ENCODE measurements at regions not wholly inside any gene's neighbourhood (a gene's known extent, or its start where the extent isn't known, plus 50 kb on each side); places are given as distances from the start of the nearest gene placed in this dataset.

DNA sequence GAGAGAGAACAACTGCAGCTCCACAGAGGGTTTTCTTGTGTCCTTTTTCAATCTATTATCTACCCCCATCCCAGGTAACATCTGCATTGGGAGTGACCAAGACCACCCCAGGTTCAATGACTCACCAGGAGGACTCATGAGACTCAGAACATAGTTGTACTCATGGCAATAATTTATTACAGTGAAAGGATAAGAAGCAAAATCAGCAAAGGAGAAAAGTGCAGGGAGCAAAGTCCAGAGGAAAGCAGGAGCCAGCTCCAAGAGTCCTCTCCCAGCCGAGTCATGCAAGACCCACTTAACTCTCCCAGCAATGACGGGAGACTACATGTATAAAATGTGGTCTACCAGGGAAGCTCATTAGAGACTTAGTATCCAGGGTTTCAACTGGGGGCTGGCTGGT is 129.5 kb upstream of the RBPJ start:
- no peak for TF ChIP-seq PHF8 (IDR thresholded peaks at IDR 0.05; ENCODE audit: borderline replicate concordance, low read depth)
- TF ChIP-seq NPAS2 (CRISPR knock-in tag; IDR thresholded peaks at IDR 0.05; ENCODE audit: borderline replicate concordance), result no peak
- TF ChIP-seq BHLHE40 (IDR thresholded peaks at IDR 0.05; ENCODE audit: low read depth, low read length), result no peak
- TF ChIP-seq, protein P1, sequence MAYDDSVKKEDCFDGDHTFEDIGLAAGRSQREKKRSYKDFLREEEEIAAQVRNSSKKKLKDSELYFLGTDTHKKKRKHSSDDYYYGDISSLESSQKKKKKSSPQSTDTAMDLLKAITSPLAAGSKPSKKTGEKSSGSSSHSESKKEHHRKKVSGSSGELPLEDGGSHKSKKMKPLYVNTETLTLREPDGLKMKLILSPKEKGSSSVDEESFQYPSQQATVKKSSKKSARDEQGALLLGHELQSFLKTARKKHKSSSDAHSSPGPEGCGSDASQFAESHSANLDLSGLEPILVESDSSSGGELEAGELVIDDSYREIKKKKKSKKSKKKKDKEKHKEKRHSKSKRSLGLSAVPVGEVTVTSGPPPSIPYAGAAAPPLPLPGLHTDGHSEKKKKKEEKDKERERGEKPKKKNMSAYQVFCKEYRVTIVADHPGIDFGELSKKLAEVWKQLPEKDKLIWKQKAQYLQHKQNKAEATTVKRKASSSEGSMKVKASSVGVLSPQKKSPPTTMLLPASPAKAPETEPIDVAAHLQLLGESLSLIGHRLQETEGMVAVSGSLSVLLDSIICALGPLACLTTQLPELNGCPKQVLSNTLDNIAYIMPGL (CRISPR knock-in tag; IDR thresholded peaks at IDR 0.05; ENCODE audit: borderline replicate concordance), result no peak
- no peak for TF ChIP-seq HOXB13 (CRISPR knock-in tag; IDR thresholded peaks at IDR 0.05; ENCODE audit: low read depth)
- no peak for TF ChIP-seq GATA3 (IDR thresholded peaks at IDR 0.05; ENCODE audit: borderline replicate concordance)
- TF ChIP-seq, protein P2, sequence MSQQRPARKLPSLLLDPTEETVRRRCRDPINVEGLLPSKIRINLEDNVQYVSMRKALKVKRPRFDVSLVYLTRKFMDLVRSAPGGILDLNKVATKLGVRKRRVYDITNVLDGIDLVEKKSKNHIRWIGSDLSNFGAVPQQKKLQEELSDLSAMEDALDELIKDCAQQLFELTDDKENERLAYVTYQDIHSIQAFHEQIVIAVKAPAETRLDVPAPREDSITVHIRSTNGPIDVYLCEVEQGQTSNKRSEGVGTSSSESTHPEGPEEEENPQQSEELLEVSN (IDR thresholded peaks at IDR 0.05; ENCODE audit: borderline replicate concordance, low read depth), result no peak
- TF ChIP-seq EHMT2 (IDR thresholded peaks at IDR 0.05; ENCODE audit: low read depth), result no peak
- no peak for TF ChIP-seq SREBF2 (IDR thresholded peaks at IDR 0.05)
- no peak for TF ChIP-seq HEYL (CRISPR knock-in tag; IDR thresholded peaks at IDR 0.05)
- TF ChIP-seq KDM1A (IDR thresholded peaks at IDR 0.05; ENCODE audit: low read depth), result no peak
- no peak for TF ChIP-seq KDM5A (IDR thresholded peaks at IDR 0.05)
- no peak for TF ChIP-seq MYC (IDR thresholded peaks at IDR 0.05; ENCODE audit: borderline replicate concordance, low read length)
- TF ChIP-seq, protein P3, sequence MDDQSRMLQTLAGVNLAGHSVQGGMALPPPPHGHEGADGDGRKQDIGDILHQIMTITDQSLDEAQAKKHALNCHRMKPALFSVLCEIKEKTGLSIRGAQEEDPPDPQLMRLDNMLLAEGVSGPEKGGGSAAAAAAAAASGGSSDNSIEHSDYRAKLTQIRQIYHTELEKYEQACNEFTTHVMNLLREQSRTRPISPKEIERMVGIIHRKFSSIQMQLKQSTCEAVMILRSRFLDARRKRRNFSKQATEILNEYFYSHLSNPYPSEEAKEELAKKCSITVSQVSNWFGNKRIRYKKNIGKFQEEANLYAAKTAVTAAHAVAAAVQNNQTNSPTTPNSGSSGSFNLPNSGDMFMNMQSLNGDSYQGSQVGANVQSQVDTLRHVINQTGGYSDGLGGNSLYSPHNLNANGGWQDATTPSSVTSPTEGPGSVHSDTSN (IDR thresholded peaks at IDR 0.05), result no peak
- no peak for FAIRE-seq
- ATAC-seq, result no peak; a peak in 1 of 6 replicates

DNA sequence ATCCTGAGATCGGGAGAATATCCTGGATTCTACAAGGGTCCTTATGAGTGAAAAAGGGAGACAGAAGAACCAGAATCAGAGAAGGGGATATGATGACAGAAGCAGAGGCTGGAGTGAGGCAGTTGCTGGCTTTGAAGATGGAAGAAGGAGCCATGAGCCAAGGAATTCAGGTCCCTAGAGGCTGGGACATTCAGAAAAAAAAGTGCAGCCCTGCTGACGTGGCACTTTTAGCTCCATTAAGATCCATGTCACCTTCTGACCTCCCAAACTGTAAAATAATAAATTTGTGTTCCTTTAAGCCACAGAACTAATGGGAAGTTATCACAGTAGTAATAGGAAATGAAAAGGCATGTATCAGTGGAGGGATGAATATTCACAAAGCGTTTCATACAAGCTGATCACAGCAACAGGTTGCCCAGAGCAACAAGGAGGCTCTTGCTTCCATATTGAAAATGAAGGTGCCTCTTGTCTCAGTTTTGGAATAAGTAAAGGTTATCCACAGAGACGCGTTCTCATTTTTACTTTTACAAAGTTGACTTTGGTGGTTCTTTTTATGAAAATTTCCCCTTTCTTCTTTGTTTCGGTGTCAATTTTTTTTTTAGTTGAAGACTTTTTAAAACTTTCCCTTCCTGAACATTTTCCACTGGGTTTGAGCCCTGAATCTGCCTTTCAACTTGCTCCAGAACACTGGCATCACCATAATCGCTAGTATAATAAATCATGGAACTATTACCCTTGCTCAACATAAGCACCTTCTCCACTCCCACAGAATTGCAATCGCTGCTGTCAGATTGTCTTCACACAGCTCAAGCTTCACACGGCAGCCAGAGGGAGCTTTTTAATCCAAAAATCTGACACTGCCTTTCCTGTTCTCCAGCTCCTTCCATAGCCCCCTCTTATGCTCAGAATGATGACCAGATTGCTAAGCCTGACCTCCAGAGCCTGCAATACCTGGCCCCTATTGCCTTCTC is 127.6 kb upstream of the RBPJ start:
- DNase-seq (ENCODE audit: low read depth in 1 of 2, low spot score in 1 of 2) (no peak), FAIRE-seq (no peak), ATAC-seq (no peak)
- no peak overlapping the region for H3K27ac ChIP-seq
- ChIA-PET CTCF (interaction anchor here (1.6 kb wide), 1 partner anchor 11 kb away, joined by 3 read pairs; no protein-coding TSS in a partner anchor), POLR2A (no interaction called here)
- H3K4me1 ChIP-seq, result 0 out of 3 replicates have a peak, but pooled peaks cover 9% of the 10 kb centered on the region
- H3K9me3 ChIP-seq, result no peaks in the 10 kb centered on the region
- WGBS (ENCODE audit: missing lambda C conversion rate), result 80% methylated on average over 9 of the region's 9 CpGs
- no peak overlapping the region for H3K4me3 ChIP-seq
- peak; percentile 85 for TF ChIP-seq MAFK (IDR thresholded peaks at IDR 0.05; ENCODE audit: partially characterized antibody)
- no peak for TF ChIP-seq TP53 (CRISPR knock-in tag; IDR thresholded peaks at IDR 0.05)
- no peak overlapping the region for H3K4me2 ChIP-seq

More for the DNA sequence above, 129.5 kb upstream of the RBPJ start:
- peak in 1 of 2 experiments; percentile 4 for DNase-seq (ENCODE audit: low read depth in 1 of 2, low spot score in 1 of 2)
- 10% methylated on average over 2 of the region's 2 CpGs for WGBS (ENCODE audit: missing lambda C conversion rate)
- POLR2A ChIA-PET, result no interaction called here
- Histone ChIP-seq H3K4me1 (no peaks in the 10 kb centered on the region), H3K4me3 (no peak overlapping the region), H3K4me2 (no peak overlapping the region), H3K9me3 (no peaks in the 10 kb centered on the region), H3K27ac (no peak overlapping the region)
- CTCF ChIA-PET, result no interaction called here

DNA sequence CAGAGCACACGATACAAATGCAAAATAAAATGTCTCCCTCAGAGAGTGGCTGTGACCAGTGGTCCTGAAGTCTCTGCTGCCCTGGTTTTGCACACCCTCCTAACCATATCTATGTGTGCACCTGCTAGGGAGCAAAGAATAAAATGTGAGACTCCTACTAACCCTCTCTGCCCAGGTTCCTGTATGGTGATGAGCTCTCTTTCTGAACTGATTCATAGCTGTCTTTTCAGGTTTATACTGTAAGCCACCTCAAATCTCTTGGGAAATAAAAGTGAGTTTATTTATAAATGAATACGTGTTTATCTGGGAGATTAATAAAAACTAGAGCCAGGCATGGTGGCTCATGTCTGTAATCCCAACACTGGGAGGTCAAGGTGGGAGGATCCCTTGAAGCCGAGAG is 126.0 kb upstream of the RBPJ start:
- FAIRE-seq, result no peak
- Histone ChIP-seq H3K4me3 (no peak overlapping the region), H3K4me2 (no peak overlapping the region), H3K27ac (no peak overlapping the region), H3K9me3 (no peaks in the 10 kb centered on the region), H3K4me1 (0 out of 3 replicates have a peak, but pooled peaks cover 9% of the 10 kb centered on the region)
- CTCF ChIA-PET, result no interaction called here
- POLR2A ChIA-PET, result no interaction called here
- TF ChIP-seq, protein P4, sequence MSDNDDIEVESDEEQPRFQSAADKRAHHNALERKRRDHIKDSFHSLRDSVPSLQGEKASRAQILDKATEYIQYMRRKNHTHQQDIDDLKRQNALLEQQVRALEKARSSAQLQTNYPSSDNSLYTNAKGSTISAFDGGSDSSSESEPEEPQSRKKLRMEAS (IDR thresholded peaks at IDR 0.05), result no peak
- no peak for TF ChIP-seq NR3C1 (IDR thresholded peaks at IDR 0.05)
- no peak for TF ChIP-seq PHF8 (IDR thresholded peaks at IDR 0.05; ENCODE audit: borderline replicate concordance, low read depth)
- no peak for TF ChIP-seq KDM5A (IDR thresholded peaks at IDR 0.05)
- no peak for TF ChIP-seq JUNB (IDR thresholded peaks at IDR 0.05)
- TF ChIP-seq KDM1A (IDR thresholded peaks at IDR 0.05; ENCODE audit: low read depth), result no peak
- no peak for TF ChIP-seq RAD21 (conservative IDR thresholded peaks at IDR 0.05 in 1 of 2, IDR thresholded peaks at IDR 0.05 in 1 of 2)
- no peak for TF ChIP-seq CHD2 (IDR thresholded peaks at IDR 0.05; ENCODE audit: low read length, partially characterized antibody)
- no peak for TF ChIP-seq GATA3 (IDR thresholded peaks at IDR 0.05; ENCODE audit: borderline replicate concordance)
- no peak for TF ChIP-seq EP300 (IDR thresholded peaks at IDR 0.05)
- TF ChIP-seq ZSCAN20 (CRISPR knock-in tag; IDR thresholded peaks at IDR 0.05), result no peak
- TF ChIP-seq, protein P5, sequence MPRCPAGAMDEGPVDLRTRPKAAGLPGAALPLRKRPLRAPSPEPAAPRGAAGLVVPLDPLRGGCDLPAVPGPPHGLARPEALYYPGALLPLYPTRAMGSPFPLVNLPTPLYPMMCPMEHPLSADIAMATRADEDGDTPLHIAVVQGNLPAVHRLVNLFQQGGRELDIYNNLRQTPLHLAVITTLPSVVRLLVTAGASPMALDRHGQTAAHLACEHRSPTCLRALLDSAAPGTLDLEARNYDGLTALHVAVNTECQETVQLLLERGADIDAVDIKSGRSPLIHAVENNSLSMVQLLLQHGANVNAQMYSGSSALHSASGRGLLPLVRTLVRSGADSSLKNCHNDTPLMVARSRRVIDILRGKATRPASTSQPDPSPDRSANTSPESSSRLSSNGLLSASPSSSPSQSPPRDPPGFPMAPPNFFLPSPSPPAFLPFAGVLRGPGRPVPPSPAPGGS (IDR thresholded peaks at IDR 0.05), result no peak
- WGBS (ENCODE audit: missing lambda C conversion rate), result 48% methylated on average over 3 of the region's 3 CpGs
- DNase-seq (ENCODE audit: low read depth in 1 of 2, low spot score in 1 of 2), result no peak
- ATAC-seq, result no peak
